Activated CD8-positive, alpha-beta memory T cell treated with anti-CD3 and anti-CD28 coated beads, Interleukin-2, amount 50 U/mL, for 4 hours (primary cell): ENCODE measurements at regions not wholly inside any gene's neighbourhood (a gene's known extent, or its start where the extent isn't known, plus 50 kb on each side); places are given as distances from the start of the nearest gene placed in this dataset.

ENCODE experiments used
- DNase-seq: peaks from one replicate; pipeline ENCODE4 v3.0.0-alpha.2; 2020

GRCh38 chr2:146235158-146235557 is 1609.7 kb upstream of the ACVR2A start:
- DNase-seq = no peak

GRCh38 chr2:146229508-146230155 is 1615.2 kb upstream of the ACVR2A start:
- DNase-seq = no peak

- no peak for DNase-seq
Measured at GRCh38 chr2:146228466-146229058, 1616.3 kb upstream of the ACVR2A start.

- no peak for DNase-seq
Measured at GRCh38 chr2:146228020-146228393, 1616.8 kb upstream of the ACVR2A start.

GRCh38 chr2:146227152-146228019 is 1617.4 kb upstream of the ACVR2A start:
- DNase-seq = no peak

GRCh38 chr2:146226077-146226476 is 1618.8 kb upstream of the ACVR2A start:
- no peak for DNase-seq

- no peak for DNase-seq
Measured at GRCh38 chr2:146221826-146222225, 1623.0 kb upstream of the ACVR2A start.

- no peak for DNase-seq
Measured at GRCh38 chr2:146220957-146221356, 1623.9 kb upstream of the ACVR2A start.

GRCh38 chr2:146214394-146214929 is 1630.4 kb upstream of the ACVR2A start:
- no peak for DNase-seq

GRCh38 chr2:146213674-146214073 is 1631.2 kb upstream of the ACVR2A start:
- DNase-seq = no peak

GRCh38 chr2:146212602-146213001 is 1632.2 kb upstream of the ACVR2A start:
- no peak for DNase-seq

- no peak for DNase-seq
Measured at GRCh38 chr2:146209842-146210275, 1635.0 kb upstream of the ACVR2A start.

- DNase-seq = no peak
Measured at GRCh38 chr2:146207901-146208300, 1636.9 kb upstream of the ACVR2A start.

GRCh38 chr2:146207417-146207816 is 1637.4 kb upstream of the ACVR2A start:
- DNase-seq = no peak

- no peak for DNase-seq
Measured at GRCh38 chr2:146203064-146203624, 1641.7 kb upstream of the ACVR2A start.

GRCh38 chr2:146193619-146194018 is 1651.2 kb upstream of the ACVR2A start:
- no peak for DNase-seq

GRCh38 chr2:146189541-146189940 is 1655.3 kb upstream of the ACVR2A start:
- DNase-seq = no peak

- no peak for DNase-seq
Measured at GRCh38 chr2:146173934-146174333, 1654.0 kb upstream of the ZEB2 start.

GRCh38 chr2:146161256-146161882 is 1641.5 kb upstream of the ZEB2 start:
- no peak for DNase-seq

- DNase-seq = no peak
Measured at GRCh38 chr2:146158072-146158674, 1638.3 kb upstream of the ZEB2 start.

- DNase-seq = no peak
Measured at GRCh38 chr2:146147448-146148012, 1627.6 kb upstream of the ZEB2 start.

GRCh38 chr2:146143971-146144370 is 1624.1 kb upstream of the ZEB2 start:
- DNase-seq = no peak
